Mucosa of descending colon (tissue), 3 donors: ENCODE measurements at regions not wholly inside any gene's neighbourhood (a gene's known extent, or its start where the extent isn't known, plus 50 kb on each side); places are given as distances from the start of the nearest gene placed in this dataset.

ENCODE experiments used
- ATAC-seq: fragments of 200-7000 bp; cut with Tn5 transposase; one replicate; pipeline ENCODE4 v1.9.1; 2020; ENCODE audit warnings: mild to moderate bottlenecking, moderate library complexity
- DNase-seq, 3 donors: peaks; one replicate each; pipeline ENCODE4 v3.0.0-alpha.2; 2020
- H3K36me3 ChIP-seq: fragments of 200-600 bp; one replicate; pipeline ENCODE4 v1.8.0; 2021; ENCODE audit warnings: low read depth, mild to moderate bottlenecking
- H3K4me1 ChIP-seq: fragments of 200-600 bp; one replicate; pipeline ENCODE4 v1.8.0; 2021; ENCODE audit warnings: low read depth, mild to moderate bottlenecking
- H3K4me3 ChIP-seq: fragments of 200-600 bp; one replicate; pipeline ENCODE4 v1.8.0; 2021; ENCODE audit warnings: mild to moderate bottlenecking
- H3K9me3 ChIP-seq: fragments of 200-600 bp; one replicate; pipeline ENCODE4 v1.8.0; 2021; ENCODE audit warnings: mild to moderate bottlenecking
- CTCF ChIP-seq: fragments of 200-600 bp; IDR thresholded peaks from one replicate; pipeline ENCODE4 v1.8.0; 2022; ENCODE audit warnings: antibody characterized with exemption, mild to moderate bottlenecking
- intact Hi-C, 2 donors: fragments of 100-400 bp; cut with DNase I in 1 of 2; cut with micrococcal nuclease in 1 of 2; formaldehyde crosslinking; loops; one replicate each; pipeline versions ENCODE4 v1.11.0 to v1.11.1; 2022; cut with DNase I, micrococcal nuclease
- donor health status: DM: no; HTN: no; CAD: no; lungs with moderate emphysema.
- donor health status: DM: no; HTN: no; CAD: no.
- donor health status: DM: no; HTN: yes; CAD: no.

- ATAC-seq, result no peak
- no peak for TF ChIP-seq CTCF
Observed at GRCh38 chr17:54781389-54781788, 119.3 kb upstream of the TOM1L1 start.

GRCh38 chr17:54784305-54784704 is 116.3 kb upstream of the TOM1L1 start:
- no peaks in the 10 kb centered on the region for H3K4me1 ChIP-seq
- H3K36me3 ChIP-seq, result no peaks in the 10 kb centered on the region
- no peak for TF ChIP-seq CTCF
- H3K4me3 ChIP-seq, result no peak overlapping the region
- DNase-seq (no peak), ATAC-seq (no peak)
- intact Hi-C loops, result no loop called here
- H3K9me3 ChIP-seq, result no peaks in the 10 kb centered on the region

More at GRCh38 chr17:54781389-54781788, 119.3 kb upstream of the TOM1L1 start:
- no peaks in the 10 kb centered on the region for H3K4me1 ChIP-seq
- H3K4me3 ChIP-seq, result no peak overlapping the region
- DNase-seq, result no peak
- intact Hi-C loops, result no loop called here
- no peaks in the 10 kb centered on the region for H3K9me3 ChIP-seq
- no peaks in the 10 kb centered on the region for H3K36me3 ChIP-seq

- ATAC-seq (no peak), DNase-seq (no peak)
- Histone ChIP-seq H3K4me1 (no peaks in the 10 kb centered on the region), H3K36me3 (no peaks in the 10 kb centered on the region), H3K9me3 (no peaks in the 10 kb centered on the region), H3K4me3 (no peak overlapping the region)
- intact Hi-C loops, result no loop called here
- TF ChIP-seq CTCF, result no peak
Observed at GRCh38 chr17:54785643-54786268, 114.9 kb upstream of the TOM1L1 start.

GRCh38 chr17:54789101-54789880 is 111.4 kb upstream of the TOM1L1 start:
- intact Hi-C loops, result no loop called here
- Histone ChIP-seq H3K36me3 (no peaks in the 10 kb centered on the region), H3K4me1 (no peaks in the 10 kb centered on the region), H3K9me3 (no peaks in the 10 kb centered on the region), H3K4me3 (no peak overlapping the region)
- DNase-seq (no peak), ATAC-seq (no peak)
- no peak for TF ChIP-seq CTCF

GRCh38 chr17:54793271-54793670 is 107.4 kb upstream of the TOM1L1 start:
- ATAC-seq (no peak), DNase-seq (no peak)
- TF ChIP-seq CTCF, result no peak
- Histone ChIP-seq H3K9me3 (no peaks in the 10 kb centered on the region), H3K4me3 (no peak overlapping the region), H3K36me3 (no peaks in the 10 kb centered on the region), H3K4me1 (no peaks in the 10 kb centered on the region)
- intact Hi-C loops, result no loop called here
